SU-DHL-6 (cell line): ENCODE measurements at regions not wholly inside any gene's neighbourhood (a gene's known extent, or its start where the extent isn't known, plus 50 kb on each side); places are given as distances from the start of the nearest gene placed in this dataset.

Experiments used
- H2AFZ ChIP-seq: fragments of 200-600 bp; sonication (generic); 2 replicates; pipeline ENCODE4 v1.6.1; 2014; ENCODE audit warnings: low read depth, mild to moderate bottlenecking, moderate library complexity, mixed read lengths, antibody characterized with exemption, low read length; ENCODE audit not compliant: severe bottlenecking
- H3F3A ChIP-seq: fragments of 200-600 bp; shearing (Covaris generic); 2 replicates; pipeline ENCODE4 v1.6.0; 2016; ENCODE audit warnings: antibody characterized with exemption, mild to moderate bottlenecking; ENCODE audit not compliant: insufficient read depth
- H3K27ac ChIP-seq: fragments of 200-600 bp; sonication (generic); 2 replicates; pipeline ENCODE4 v1.5.1; 2016; ENCODE audit warnings: low read depth, mild to moderate bottlenecking, low read length, moderate library complexity, mixed read lengths
- H3K27me3 ChIP-seq: fragments of 200-600 bp; sonication (generic), shearing (Covaris generic); 2 replicates; pipeline ENCODE4 v1.6.0; 2014; ENCODE audit warnings: mild to moderate bottlenecking, low read length
- H3K36me3 ChIP-seq: fragments of 200-600 bp; sonication (generic); 2 replicates; pipeline ENCODE4 v1.6.1; 2014; ENCODE audit warnings: mild to moderate bottlenecking, low read length, mixed read lengths
- H3K4me2 ChIP-seq: fragments of 300-600, 200-600 bp; shearing (Covaris generic), sonication (generic); 2 replicates; pipeline ENCODE4 v1.6.0; 2014; ENCODE audit warnings: low read length, low read depth, mild to moderate bottlenecking; ENCODE audit not compliant: poor library complexity, severe bottlenecking
- H3K4me3 ChIP-seq: fragments of 200-600 bp; sonication (generic); 2 replicates; pipeline ENCODE4 v1.5.1; 2014; ENCODE audit warnings: antibody characterized with exemption, low read length, mild to moderate bottlenecking, mixed read lengths; ENCODE audit not compliant: insufficient read depth, poor library complexity, severe bottlenecking
- H3K79me2 ChIP-seq: fragments of 200-600 bp; sonication (generic); 2 replicates; pipeline ENCODE4 v1.6.1; 2014; ENCODE audit warnings: mild to moderate bottlenecking, low read length, moderate library complexity; ENCODE audit not compliant: insufficient read depth
- H3K9ac ChIP-seq: fragments of 200-600 bp; sonication (generic); 2 replicates; pipeline ENCODE4 v1.7.0; 2014; ENCODE audit warnings: mild to moderate bottlenecking, low read length
- H3K9me2 ChIP-seq: fragments of 200-600 bp; sonication (generic); replicated peaks from 2 replicates; pipeline ENCODE4 v1.6.1; 2014; ENCODE audit warnings: low read length; ENCODE audit not compliant: insufficient read depth
- H3K9me3 ChIP-seq: fragments of 200-600 bp; sonication (generic); 2 replicates; pipeline ENCODE4 v1.6.1; 2014; ENCODE audit warnings: low read length, mixed read lengths; ENCODE audit not compliant: insufficient read depth
- H4K20me1 ChIP-seq: fragments of 200-600 bp; sonication (generic); 2 replicates; pipeline ENCODE4 v1.6.1; 2014; ENCODE audit warnings: low read depth, mild to moderate bottlenecking, antibody characterized with exemption, low read length, moderate library complexity, mixed read lengths
- CTCF ChIP-seq: fragments of 200-600 bp; sonication (generic); IDR thresholded peaks from one replicate; pipeline ENCODE4 v1.5.1; 2017; ENCODE audit warnings: antibody characterized with exemption, mild to moderate bottlenecking, low read length, moderate library complexity; ENCODE audit not compliant: insufficient read depth, poor library complexity, severe bottlenecking
- EZH2phosphoT487 ChIP-seq: fragments of 200-600 bp; sonication (generic), shearing (Covaris generic); conservative IDR thresholded peaks from 2 replicates; pipeline ENCODE4 v1.6.1; 2018; ENCODE audit warnings: mild to moderate bottlenecking, antibody characterized with exemption, low read length, moderate library complexity, mixed read lengths

GRCh38 chr3:59513570-59513969 is 463.7 kb upstream of the CFAP20DC start:
- Histone ChIP-seq H4K20me1 (no peaks in the 10 kb centered on the region), H3F3A (no peaks in the 10 kb centered on the region), H3K36me3 (no peaks in the 10 kb centered on the region), H2AFZ (no peak overlapping the region), H3K4me3 (no peak overlapping the region), H3K9ac (no peak overlapping the region), H3K4me2 (no peak overlapping the region), H3K27ac (no peak overlapping the region), H3K9me3 (no peaks in the 10 kb centered on the region), H3K79me2 (no peaks in the 10 kb centered on the region), H3K27me3 (no peaks in the 10 kb centered on the region), H3K9me2 (no peaks in the 10 kb centered on the region)
- no peak for TF ChIP-seq EZH2phosphoT487

GRCh38 chr3:59512066-59512465 is 462.2 kb upstream of the CFAP20DC start:
- Histone ChIP-seq H3K9me2 (no peaks in the 10 kb centered on the region), H3K4me2 (no peak overlapping the region), H3K79me2 (no peaks in the 10 kb centered on the region), H3K9me3 (no peaks in the 10 kb centered on the region), H3K9ac (no peak overlapping the region), H2AFZ (no peak overlapping the region), H3K27me3 (no peaks in the 10 kb centered on the region), H3K36me3 (no peaks in the 10 kb centered on the region), H4K20me1 (no peaks in the 10 kb centered on the region), H3K4me3 (no peak overlapping the region), H3F3A (no peaks in the 10 kb centered on the region), H3K27ac (no peak overlapping the region)
- no peak for TF ChIP-seq EZH2phosphoT487
- no peak for TF ChIP-seq CTCF

- no peak overlapping the region for H3K27ac ChIP-seq
- TF ChIP-seq CTCF (no peak), EZH2phosphoT487 (no peak)
- no peaks in the 10 kb centered on the region for H3K79me2 ChIP-seq
- no peaks in the 10 kb centered on the region for H3K27me3 ChIP-seq
- no peak overlapping the region for H3K4me3 ChIP-seq
- no peak overlapping the region for H3K9ac ChIP-seq
- no peaks in the 10 kb centered on the region for H3K9me3 ChIP-seq
- H3K9me2 ChIP-seq, result no peaks in the 10 kb centered on the region
- H3F3A ChIP-seq, result no peaks in the 10 kb centered on the region
- no peaks in the 10 kb centered on the region for H4K20me1 ChIP-seq
- H2AFZ ChIP-seq, result no peak overlapping the region
- H3K4me2 ChIP-seq, result no peak overlapping the region
- H3K36me3 ChIP-seq, result no peaks in the 10 kb centered on the region
These were observed 460.8 kb upstream of the CFAP20DC start for GRCh38 chr3:59510576-59510975.

GRCh38 chr3:59508273-59508672 is 458.4 kb upstream of the CFAP20DC start:
- no peaks in the 10 kb centered on the region for H3K79me2 ChIP-seq
- H3K36me3 ChIP-seq, result no peaks in the 10 kb centered on the region
- H4K20me1 ChIP-seq, result no peaks in the 10 kb centered on the region
- no peak overlapping the region for H3K27ac ChIP-seq
- no peaks in the 10 kb centered on the region for H3K27me3 ChIP-seq
- TF ChIP-seq EZH2phosphoT487 (no peak), CTCF (no peak)
- H3K4me2 ChIP-seq, result no peak overlapping the region
- no peaks in the 10 kb centered on the region for H3K9me2 ChIP-seq
- no peak overlapping the region for H2AFZ ChIP-seq
- H3K9ac ChIP-seq, result no peak overlapping the region
- H3K4me3 ChIP-seq, result no peak overlapping the region
- no peaks in the 10 kb centered on the region for H3F3A ChIP-seq
- no peaks in the 10 kb centered on the region for H3K9me3 ChIP-seq
